Heart left ventricle (tissue), 13 donors: ENCODE measurements at regions not wholly inside any gene's neighbourhood (a gene's known extent, or its start where the extent isn't known, plus 50 kb on each side); places are given as distances from the start of the nearest gene placed in this dataset.

Experiments
- CTCF ChIP-seq, 12 donors: fragments of 200-600 bp; sonication (generic) in 4 of 12; IDR thresholded peaks; one replicate each; pipeline versions ENCODE4 v1.5.0 to v1.8.0; 2018 to 2022; ENCODE audit warnings: antibody characterized with exemption in 12 of 12, mild to moderate bottlenecking in 5 of 12
- POLR2A ChIP-seq, 2 donors: fragments of 450-650 bp; IDR thresholded peaks; one replicate each; pipeline ENCODE4 v1.6.1; 2017; ENCODE audit warnings: antibody characterized with exemption in 2 of 2, mild to moderate bottlenecking in 2 of 2, moderate library complexity in 2 of 2
- donor health status: ischemic (EF 13 %, LVEDD 7.1; RV severe dilation, severe dysfunction).
- donor health status: DM: no; HTN: yes; CAD: no.
- donor health status: DM: no; HTN: no; CAD: no.
- donor health status: ischemic (EF 25% LVEDD 6.9; RV normal size, moderate dysfunction).
- donor health status: ischemic (EF 25% LVEDD 5.7; RV mildly dilated, moderate dysfunction).
- donor health status: ischemic (EF 35%, LVEDD 5.7; RV mildly dilated, moderate dysfunction).
- donor health status: nonischemic (EF 11% LVEDD 7.7; RV severe dilation, severe dysfunction).
- donor health status: DM: yes; HTN: yes; CAD: no.
- donor health status: PGD.
- donor health status: ischemic (EF 29% LVEDD 5.4; RV normal size, mild dysfunction).
- donor health status: nonischemic (EF 23%, LVEDD 6.1; RV moderate dilation, normal function).

GRCh38 chr4:20423420-20423819 is 171.7 kb downstream of the SLIT2 start:
- TF ChIP-seq CTCF (IDR thresholded peaks at IDR 0.05) (no peak), POLR2A (IDR thresholded peaks at IDR 0.05) (no peak)
